Glomerular endothelial cell (primary cell): ENCODE measurements at regions not wholly inside any gene's neighbourhood (a gene's known extent, or its start where the extent isn't known, plus 50 kb on each side); places are given as distances from the start of the nearest gene placed in this dataset.
"Not testable (repeated sequence)": the region's sequence is repeated elsewhere in the genome, so short reads cannot be mapped to it uniquely, and the experiment has no call there.

Experiments used
- DNase-seq: peaks from one replicate; pipeline ENCODE4 v3.0.0-alpha.2; 2011; ENCODE audit warnings: low read depth, low spot score; ENCODE audit errors: extremely low read depth

GRCh38 chr14:55884819-55885218 is 233.4 kb upstream of the PELI2 start:
- DNase-seq: no peak

GRCh38 chr14:55889124-55889523 is 229.1 kb upstream of the PELI2 start:
- DNase-seq: no peak

GRCh38 chr14:55891692-55892091 is 226.5 kb upstream of the PELI2 start:
- no peak for DNase-seq

- DNase-seq: no peak
These were observed 225.3 kb upstream of the PELI2 start for GRCh38 chr14:55892906-55893305.

GRCh38 chr14:55893705-55894104 is 224.5 kb upstream of the PELI2 start:
- no peak for DNase-seq

GRCh38 chr14:55897031-55897430 is 221.2 kb upstream of the PELI2 start:
- no peak for DNase-seq

GRCh38 chr14:55898938-55899337 is 219.3 kb upstream of the PELI2 start:
- no peak for DNase-seq

GRCh38 chr14:55899531-55899930 is 218.7 kb upstream of the PELI2 start:
- no peak for DNase-seq

GRCh38 chr14:55900749-55901148 is 217.5 kb upstream of the PELI2 start:
- no peak for DNase-seq

GRCh38 chr14:55901291-55901690 is 216.9 kb upstream of the PELI2 start:
- DNase-seq: no peak

- no peak for DNase-seq
These were observed 216.0 kb upstream of the PELI2 start for GRCh38 chr14:55902241-55902640.

GRCh38 chr14:55904086-55904485 is 214.1 kb upstream of the PELI2 start:
- no peak for DNase-seq

- DNase-seq: no peak
These were observed 210.1 kb upstream of the PELI2 start for GRCh38 chr14:55908106-55908505.

GRCh38 chr14:55909879-55910278 is 208.3 kb upstream of the PELI2 start:
- no peak for DNase-seq

- no peak for DNase-seq
These were observed 207.5 kb upstream of the PELI2 start for GRCh38 chr14:55910601-55911243.

- no peak for DNase-seq
These were observed 206.4 kb upstream of the PELI2 start for GRCh38 chr14:55911776-55912175.

- no peak for DNase-seq
These were observed 205.9 kb upstream of the PELI2 start for GRCh38 chr14:55912344-55912743.

GRCh38 chr14:55913324-55914025 is 204.7 kb upstream of the PELI2 start:
- DNase-seq: no peak

- no peak for DNase-seq
These were observed 203.4 kb upstream of the PELI2 start for GRCh38 chr14:55914771-55915170.

GRCh38 chr14:55915456-55915855 is 202.8 kb upstream of the PELI2 start:
- DNase-seq: no peak

- DNase-seq: not testable (repeated sequence)
These were observed 198.4 kb upstream of the PELI2 start for GRCh38 chr14:55919800-55920199.

GRCh38 chr14:55921511-55921910 is 196.7 kb upstream of the PELI2 start:
- no peak for DNase-seq

GRCh38 chr14:55926007-55926406 is 192.2 kb upstream of the PELI2 start:
- no peak for DNase-seq
